Esophagus squamous epithelium (tissue), 5 donors: ENCODE measurements at regions not wholly inside any gene's neighbourhood (a gene's known extent, or its start where the extent isn't known, plus 50 kb on each side); places are given as distances from the start of the nearest gene placed in this dataset.

ENCODE experiments used
- DNase-seq: peaks from one replicate; lab custom pipeline; 2025; lab: John Stamatoyannopoulos, UW
- H3K27ac ChIP-seq, 4 donors: fragments of 200-600 bp; sonication (generic); one replicate each; pipeline ENCODE4 v1.5.1; 2016 to 2019; ENCODE audit warnings: mild to moderate bottlenecking in 1 of 4
- H3K27me3 ChIP-seq, 4 donors: fragments of 200-600 bp; sonication (generic); 1 replicate in 3 of 4; 2 replicates in 1 of 4; pipeline versions ENCODE4 v1.5.1 to v1.6.0; 2017 to 2021; ENCODE audit warnings: antibody characterized with exemption in 1 of 4
- H3K36me3 ChIP-seq, 3 donors: fragments of 200-600 bp; sonication (generic); one replicate each; pipeline ENCODE4 v1.5.1; 2016 to 2019
- H3K4me1 ChIP-seq, 3 donors: fragments of 200-600 bp; sonication (generic); one replicate each; pipeline ENCODE4 v1.5.1; 2017 to 2019
- H3K4me3 ChIP-seq, 4 donors: fragments of 200-600 bp; sonication (generic); 1 replicate in 3 of 4; 2 replicates in 1 of 4; pipeline ENCODE4 v1.5.1; 2016 to 2019; ENCODE audit warnings: mild to moderate bottlenecking in 2 of 4, moderate library complexity in 1 of 4
- H3K9me3 ChIP-seq, 3 donors: fragments of 200-600 bp; sonication (generic); one replicate each; pipeline ENCODE4 v1.5.1; 2016 to 2019
- CTCF ChIP-seq, 6 experiments: fragments of 450-650 bp in 4 of 6; fragments of 200-600 bp in 2 of 6; sonication (generic) in 2 of 6; IDR thresholded peaks; one replicate each; pipeline ENCODE4 v1.5.1; 2016 to 2019; ENCODE audit warnings: antibody characterized with exemption in 6 of 6, mild to moderate bottlenecking in 4 of 6, moderate library complexity in 4 of 6
- POLR2A ChIP-seq, 4 donors: fragments of 450-650 bp; IDR thresholded peaks; one replicate each; pipeline ENCODE4 v1.6.1; 2017; ENCODE audit warnings: antibody characterized with exemption in 4 of 4, mild to moderate bottlenecking in 4 of 4, moderate library complexity in 3 of 4
- WGBS, 2 donors: methylation state at CpG; one replicate each; pipeline ENCODE4 v1.1.5; 2018; 5-methylcytosine and 5-hydroxymethylcytosine counted together
- intact Hi-C: fragments of 100-400 bp; cut with DNase I; formaldehyde crosslinking; loops from one replicate; pipeline ENCODE4 v1.15.0; 2022
- donor health status: DM: yes; HTN: yes; CAD: no.

DNA sequence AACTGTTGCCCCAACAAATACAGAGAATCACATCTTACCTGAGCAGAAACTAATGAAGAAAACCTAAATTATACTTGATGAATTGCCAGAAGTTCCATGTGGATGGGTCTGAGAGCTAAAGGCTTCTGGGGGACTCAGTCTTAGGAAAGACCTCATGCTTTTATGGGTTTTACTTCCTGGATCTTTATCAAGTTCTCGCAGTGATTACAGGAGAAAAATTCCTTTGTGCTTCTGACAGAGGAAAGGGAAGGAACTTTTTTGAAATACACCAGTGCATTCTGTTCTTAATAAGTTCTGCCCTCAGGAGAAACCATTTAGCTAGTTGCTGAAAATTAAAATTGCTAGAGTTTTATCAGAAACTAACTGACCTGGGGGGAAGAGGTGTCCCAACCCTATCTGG, 203.9 kb upstream of the KITLG start:
- WGBS, 2 donors: 78 to 95% methylated on average over 1 of the region's 1 CpG

DNA sequence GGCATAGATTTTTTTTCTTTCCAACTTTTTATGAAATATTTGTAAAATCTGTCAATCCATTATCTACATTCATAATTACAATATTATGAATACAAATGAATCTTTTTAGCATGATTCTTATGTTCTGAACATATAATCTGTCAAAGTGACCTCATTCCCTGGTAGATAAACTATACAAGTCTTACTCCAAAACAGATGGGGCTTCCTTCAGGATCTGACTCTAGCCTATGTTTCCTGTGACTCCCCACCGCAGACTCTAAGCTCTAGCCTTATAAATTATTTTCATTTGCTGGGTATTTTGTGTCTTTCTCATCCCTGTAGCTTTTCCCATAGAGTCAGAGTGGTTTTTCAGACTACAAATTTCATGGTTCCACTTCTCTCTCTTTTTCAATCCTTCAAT, 202.1 kb upstream of the KITLG start:
- Histone ChIP-seq H3K27ac (no peak overlapping the region), H3K4me1 (peaks cover 0 to 10% (median 0%) of the 10 kb centered on the region in 3 donors), H3K9me3 (no peaks in the 10 kb centered on the region), H3K4me3 (no peak overlapping the region), H3K36me3 (no peaks in the 10 kb centered on the region), H3K27me3 (no peaks in the 10 kb centered on the region)
- DNase-seq: no peak
- WGBS, 2 donors: 58 to 67% methylated on average over 1 of the region's 1 CpG
- intact Hi-C loops: no loop called here
- TF ChIP-seq CTCF (IDR thresholded peaks at IDR 0.05) (no peak), POLR2A (IDR thresholded peaks at IDR 0.05) (no peak)

More for the DNA sequence above, 203.9 kb upstream of the KITLG start:
- Histone ChIP-seq H3K27ac (no peak overlapping the region), H3K36me3 (no peaks in the 10 kb centered on the region), H3K9me3 (no peaks in the 10 kb centered on the region), H3K4me1 (peaks cover 0 to 10% (median 0%) of the 10 kb centered on the region in 3 donors), H3K27me3 (no peaks in the 10 kb centered on the region), H3K4me3 (no peak overlapping the region)
- no peak for DNase-seq
- TF ChIP-seq POLR2A (IDR thresholded peaks at IDR 0.05): no peak
- no peak for TF ChIP-seq CTCF (IDR thresholded peaks at IDR 0.05)
- intact Hi-C loops: no loop called here

GRCh38 chr12:88781909-88782308, 201.6 kb upstream of the KITLG start:
- Histone ChIP-seq H3K27me3 (no peaks in the 10 kb centered on the region), H3K27ac (no peak overlapping the region), H3K9me3 (no peaks in the 10 kb centered on the region), H3K36me3 (no peaks in the 10 kb centered on the region), H3K4me3 (no peak overlapping the region), H3K4me1 (peaks cover 0 to 10% (median 0%) of the 10 kb centered on the region in 3 donors)
- no peak for DNase-seq
- intact Hi-C loops: no loop called here
- no peak for TF ChIP-seq POLR2A (IDR thresholded peaks at IDR 0.05)
- TF ChIP-seq CTCF (IDR thresholded peaks at IDR 0.05): no peak

DNA sequence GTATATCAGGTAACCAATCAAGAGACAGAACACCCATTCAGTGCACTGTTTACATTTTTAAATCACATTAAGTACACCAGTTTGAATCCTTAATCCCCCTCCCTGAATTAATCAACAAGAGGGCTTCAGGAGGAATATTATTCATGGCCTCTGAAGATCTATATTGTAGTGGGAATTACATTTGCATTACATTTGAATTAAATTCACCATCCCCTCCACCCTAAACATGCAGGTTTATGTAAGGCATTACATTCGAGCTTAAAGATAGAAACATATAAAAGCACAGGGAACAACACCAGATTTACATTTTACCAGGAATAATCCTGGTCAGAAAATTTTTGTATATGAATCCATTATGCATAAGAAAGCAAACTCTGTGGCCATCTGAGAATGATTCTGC, 197.8 kb upstream of the KITLG start:
- Histone ChIP-seq H3K27ac (no peak overlapping the region), H3K4me1 (peaks cover 0 to 10% (median 0%) of the 10 kb centered on the region in 3 donors), H3K9me3 (no peaks in the 10 kb centered on the region), H3K4me3 (no peak overlapping the region), H3K27me3 (no peaks in the 10 kb centered on the region), H3K36me3 (no peaks in the 10 kb centered on the region)
- 79 to 89% methylated on average over 1 of the region's 1 CpG for WGBS, 2 donors
- TF ChIP-seq CTCF (IDR thresholded peaks at IDR 0.05): no peak
- no peak for TF ChIP-seq POLR2A (IDR thresholded peaks at IDR 0.05)
- intact Hi-C loops: no loop called here
- no peak for DNase-seq

DNA sequence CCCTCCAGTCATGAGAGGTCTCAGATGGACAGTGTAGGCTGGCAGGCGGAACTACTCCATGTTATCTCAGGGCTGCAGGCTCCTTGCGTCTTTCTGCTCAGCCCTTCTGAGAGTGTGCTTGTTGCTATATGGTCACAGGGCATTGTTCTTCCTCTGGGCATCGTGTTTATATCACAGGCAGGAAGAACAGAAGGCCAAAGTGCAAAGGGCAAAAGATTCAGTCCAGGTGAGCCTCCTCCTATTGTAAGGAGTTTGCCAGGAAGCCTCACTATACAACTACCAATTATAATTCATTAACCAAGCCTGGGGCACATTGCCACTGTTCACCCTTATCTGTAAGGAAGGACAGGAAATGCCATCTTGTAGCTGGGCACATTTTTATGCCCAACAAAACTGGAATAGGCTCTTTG, 195.5 kb upstream of the KITLG start:
- no peaks in the 10 kb centered on the region for H3K36me3 ChIP-seq
- H3K4me1 ChIP-seq: no peaks in the 10 kb centered on the region
- no peak for DNase-seq
- WGBS, 2 donors: 33 to 40% methylated on average over 1 of the region's 3 CpGs
- H3K27ac ChIP-seq: no peak overlapping the region
- intact Hi-C loops: no loop called here
- H3K9me3 ChIP-seq: no peaks in the 10 kb centered on the region
- no peaks in the 10 kb centered on the region for H3K27me3 ChIP-seq
- TF ChIP-seq CTCF (IDR thresholded peaks at IDR 0.05): no peak
- TF ChIP-seq POLR2A (IDR thresholded peaks at IDR 0.05): no peak
- H3K4me3 ChIP-seq: no peak overlapping the region
